GM12874 (cell line): ENCODE measurements at regions not wholly inside any gene's neighbourhood (a gene's known extent, or its start where the extent isn't known, plus 50 kb on each side); places are given as distances from the start of the nearest gene placed in this dataset.

Experiments used
- TF ChIP-seq, protein P1 (sequence below): IDR thresholded peaks from 2 replicates; pipeline ENCODE4 v1.5.1; 2011; ENCODE audit warnings: low read depth, mild to moderate bottlenecking, control low read depth, low read length, moderate library complexity; ENCODE audit not compliant: insufficient read depth

- TF ChIP-seq, protein P1, sequence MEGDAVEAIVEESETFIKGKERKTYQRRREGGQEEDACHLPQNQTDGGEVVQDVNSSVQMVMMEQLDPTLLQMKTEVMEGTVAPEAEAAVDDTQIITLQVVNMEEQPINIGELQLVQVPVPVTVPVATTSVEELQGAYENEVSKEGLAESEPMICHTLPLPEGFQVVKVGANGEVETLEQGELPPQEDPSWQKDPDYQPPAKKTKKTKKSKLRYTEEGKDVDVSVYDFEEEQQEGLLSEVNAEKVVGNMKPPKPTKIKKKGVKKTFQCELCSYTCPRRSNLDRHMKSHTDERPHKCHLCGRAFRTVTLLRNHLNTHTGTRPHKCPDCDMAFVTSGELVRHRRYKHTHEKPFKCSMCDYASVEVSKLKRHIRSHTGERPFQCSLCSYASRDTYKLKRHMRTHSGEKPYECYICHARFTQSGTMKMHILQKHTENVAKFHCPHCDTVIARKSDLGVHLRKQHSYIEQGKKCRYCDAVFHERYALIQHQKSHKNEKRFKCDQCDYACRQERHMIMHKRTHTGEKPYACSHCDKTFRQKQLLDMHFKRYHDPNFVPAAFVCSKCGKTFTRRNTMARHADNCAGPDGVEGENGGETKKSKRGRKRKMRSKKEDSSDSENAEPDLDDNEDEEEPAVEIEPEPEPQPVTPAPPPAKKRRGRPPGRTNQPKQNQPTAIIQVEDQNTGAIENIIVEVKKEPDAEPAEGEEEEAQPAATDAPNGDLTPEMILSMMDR = no peak
Observed at GRCh38 chr1:38474738-38475623, 384.6 kb downstream of the RRAGC start.

DNA sequence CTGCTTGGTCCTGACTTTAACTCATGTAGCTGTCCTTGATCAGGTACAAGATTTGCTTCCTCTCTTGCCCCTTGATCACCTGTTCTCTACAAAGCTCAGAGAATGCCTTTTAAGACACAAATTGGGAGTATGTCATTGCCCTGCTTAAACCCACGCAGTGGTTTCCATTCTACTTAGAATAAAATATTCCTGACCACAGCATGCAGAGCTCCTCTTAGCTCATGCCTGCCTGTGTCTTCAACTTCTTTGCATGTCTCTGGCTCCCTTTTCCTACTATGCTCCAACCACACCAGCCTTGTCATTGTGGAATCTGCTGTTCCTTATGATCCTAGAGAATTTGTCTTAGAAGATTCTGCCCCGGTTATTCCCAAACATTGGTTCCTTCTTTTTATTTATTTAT, 393.1 kb downstream of the RRAGC start:
- TF ChIP-seq, protein P1 = no peak

DNA sequence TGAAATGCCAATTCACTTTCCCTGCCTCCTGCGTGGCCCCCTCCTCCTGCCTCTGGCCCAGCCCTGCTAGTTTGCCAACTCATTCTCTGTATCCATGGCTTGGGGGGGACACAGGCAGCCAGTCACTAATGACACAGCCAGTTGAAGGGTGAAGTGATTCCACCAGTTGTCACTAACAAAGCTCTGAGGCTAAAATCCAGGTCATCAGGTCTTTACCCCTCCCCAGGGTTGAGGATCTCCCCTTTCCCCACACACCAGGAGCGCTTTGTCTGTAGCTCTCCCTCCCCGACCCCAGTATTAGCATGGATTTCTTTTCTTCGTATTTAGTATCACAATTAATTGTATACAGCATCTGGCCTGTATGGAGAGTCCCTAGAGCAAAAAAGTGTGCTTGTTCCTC, 394.1 kb downstream of the RRAGC start:
- TF ChIP-seq, protein P1 = no peak

- TF ChIP-seq, protein P1 = no peak
Observed at GRCh38 chr1:38464071-38464661, 395.4 kb downstream of the RRAGC start.

DNA sequence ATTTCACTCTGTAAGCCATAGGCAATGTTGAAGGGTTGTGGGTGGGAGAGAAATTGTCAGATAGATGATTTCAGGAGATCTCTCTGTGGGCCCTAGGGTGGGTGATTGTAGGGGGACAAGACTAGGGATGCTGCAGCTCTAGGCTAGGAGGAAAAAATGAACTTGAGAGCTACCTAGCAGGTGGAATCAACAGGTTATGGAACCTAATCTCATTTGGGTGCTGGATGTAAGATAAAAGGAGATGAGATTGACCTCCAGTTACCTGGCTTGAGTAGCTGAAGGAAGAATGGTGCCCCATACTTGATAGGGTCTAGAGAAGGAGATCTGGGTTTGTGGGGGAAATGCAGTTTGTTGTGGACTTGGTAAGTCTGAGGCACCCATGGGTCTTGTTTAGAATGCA, 396.5 kb downstream of the RRAGC start:
- TF ChIP-seq, protein P1 = no peak

GRCh38 chr1:38456531-38456876, 403.1 kb downstream of the RRAGC start:
- TF ChIP-seq, protein P1 = no peak

DNA sequence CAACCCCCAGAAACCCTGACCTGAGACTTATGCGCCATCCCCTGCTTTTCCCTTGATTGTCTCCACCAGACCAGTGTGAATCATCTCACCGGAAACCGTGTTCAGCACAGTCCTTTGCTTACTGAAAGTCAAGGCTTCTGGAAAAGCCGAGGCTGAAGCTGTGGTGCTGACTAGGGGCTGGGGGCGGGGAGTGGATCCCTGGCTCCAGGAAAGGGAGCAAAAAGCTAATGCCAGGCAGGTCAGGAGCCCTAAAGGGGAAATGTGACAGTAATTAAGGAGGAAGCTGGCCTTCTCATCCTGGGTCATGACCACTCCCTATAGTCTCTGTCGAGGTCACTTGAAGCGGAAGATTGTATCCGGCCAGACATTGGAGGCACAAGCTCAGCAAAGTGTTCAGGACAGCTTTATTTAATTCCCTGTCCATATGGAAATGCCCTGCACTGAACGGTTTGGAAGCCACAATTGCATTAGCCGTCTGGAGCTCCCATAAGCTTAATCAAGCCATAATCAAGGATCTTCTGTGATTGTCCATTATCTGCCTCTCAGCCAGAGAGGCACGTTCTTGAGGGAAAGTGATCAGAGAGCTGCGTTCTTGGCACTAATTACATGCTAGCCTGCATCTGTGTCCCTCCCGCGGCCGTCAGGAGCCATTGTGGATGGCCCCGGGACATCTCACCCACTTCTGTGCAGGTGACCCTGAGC, 403.6 kb downstream of the RRAGC start:
- TF ChIP-seq, protein P1 = no peak
